HL-60 (cell line): ENCODE measurements at regions not wholly inside any gene's neighbourhood (a gene's known extent, or its start where the extent isn't known, plus 50 kb on each side); places are given as distances from the start of the nearest gene placed in this dataset.

Source experiments
- DNase-seq, 2 experiments: peaks; one replicate each; pipeline ENCODE4 v3.0.0-alpha.2; 2010 to 2020; ENCODE audit warnings: low read depth in 1 of 2, low spot score in 1 of 2
- H3K27ac ChIP-seq: fragments of 250-450 bp; sonication (Bioruptor Pico); replicated peaks from 2 replicates; pipeline ENCODE4 v1.5.1; 2020; ENCODE audit warnings: mild to moderate bottlenecking, moderate library complexity
- H3K27me3 ChIP-seq: fragments of 250-450 bp; sonication (Bioruptor Pico); 2 replicates; pipeline ENCODE4 v1.5.1; 2021; ENCODE audit warnings: mild to moderate bottlenecking, moderate library complexity; ENCODE audit not compliant: insufficient read depth, poor library complexity, severe bottlenecking
- H3K4me3 ChIP-seq: replicated peaks from 2 replicates; pipeline ENCODE4 v1.5.1; 2011; ENCODE audit warnings: mild to moderate bottlenecking, control low read depth, low read length; ENCODE audit not compliant: insufficient read depth
- CTCF ChIP-seq: IDR thresholded peaks from one replicate; pipeline ENCODE4 v1.5.1; 2011; ENCODE audit warnings: low read length, control low read depth, inconsistent platforms; ENCODE audit not compliant: insufficient read depth
- GABPA ChIP-seq: IDR thresholded peaks from 2 replicates; pipeline ENCODE4 v1.6.1; 2012; ENCODE audit warnings: low read depth
- POLR2AphosphoS5 ChIP-seq: IDR thresholded peaks from 2 replicates; pipeline ENCODE4 v1.6.1; 2012; ENCODE audit warnings: low read depth
- REST ChIP-seq: IDR thresholded peaks from 2 replicates; pipeline ENCODE4 v1.6.1; 2012; ENCODE audit warnings: low read depth; ENCODE audit not compliant: insufficient replicate concordance
- SPI1 ChIP-seq: IDR thresholded peaks from 2 replicates; pipeline ENCODE4 v1.6.1; 2012; ENCODE audit warnings: low read depth, mild to moderate bottlenecking, borderline replicate concordance

GRCh38 chr20:53713328-53714056 is 119.9 kb upstream of the ZNF217 start:
- Histone ChIP-seq H3K27ac (no peak overlapping the region), H3K4me3 (no peak overlapping the region), H3K27me3 (no peaks in the 10 kb centered on the region)
- no peak for TF ChIP-seq CTCF
- no peak for TF ChIP-seq SPI1
- TF ChIP-seq REST = no peak
- TF ChIP-seq GABPA = no peak
- TF ChIP-seq POLR2AphosphoS5 = no peak
- no peak for DNase-seq

GRCh38 chr20:53712212-53712977 is 118.8 kb upstream of the ZNF217 start:
- Histone ChIP-seq H3K4me3 (no peak overlapping the region), H3K27me3 (no peaks in the 10 kb centered on the region), H3K27ac (no peak overlapping the region)
- DNase-seq = no peak
- TF ChIP-seq SPI1 (no peak), GABPA (no peak), CTCF (no peak), REST (no peak), POLR2AphosphoS5 (no peak)

- no peak overlapping the region for H3K27ac ChIP-seq
- H3K4me3 ChIP-seq = no peak overlapping the region
- TF ChIP-seq POLR2AphosphoS5 (no peak), CTCF (no peak), GABPA (no peak), SPI1 (no peak), REST (no peak)
- no peaks in the 10 kb centered on the region for H3K27me3 ChIP-seq
- DNase-seq = no peak
Measured at GRCh38 chr20:53711333-53712211, 117.9 kb upstream of the ZNF217 start.
